ENCODE measurements at regions not wholly inside any gene's neighbourhood (a gene's known extent, or its start where the extent isn't known, plus 50 kb on each side); places are given as distances from the start of the nearest gene placed in this dataset.

GRCh38 chr5:8321272-8321671, 452.3 kb downstream of the MTRR start:
- intact Hi-C loops (cut with micrococcal nuclease) = no loop called here
- no peaks in the 10 kb centered on the region for H3K4me1 ChIP-seq (ENCODE audit: control insufficient read depth, extremely low read depth, insufficient read depth, low read length)
- no peak overlapping the region for H2AFZ ChIP-seq (ENCODE audit: low read depth, low read length)
- dilution Hi-C loops (cut with MboI; ENCODE audit: extremely low pct_ligation_motif_present, low sequenced_read_pairs) = no loop called here
- no peak for DNase-seq (ENCODE audit: low read depth, low spot score)
- no peaks in the 10 kb centered on the region for H3K36me3 ChIP-seq (ENCODE audit: control insufficient read depth in 2 of 2, extremely low read depth in 1 of 2, insufficient read depth in 2 of 2, low read length in 2 of 2)
- peaks cover 6% of the 10 kb centered on the region for H3K9me3 ChIP-seq (replicated peaks; ENCODE audit: control insufficient read depth, insufficient read depth, low read length)
- no peak overlapping the region for H3K4me2 ChIP-seq (ENCODE audit: insufficient read depth, low read length)
- TF ChIP-seq POLR2AphosphoS5 (IDR thresholded peaks at IDR 0.05; ENCODE audit: insufficient read depth, low read depth, low read length) (no peak), GATA2 (IDR thresholded peaks at IDR 0.05; ENCODE audit: insufficient read depth, insufficient read length, low read depth, low read length) (no peak), FOS (IDR thresholded peaks at IDR 0.05; ENCODE audit: borderline replicate concordance, insufficient read depth, low read length) (no peak), MYC (IDR thresholded peaks at IDR 0.05; ENCODE audit: low read depth, low read length) (no peak), JUN (IDR thresholded peaks at IDR 0.05; ENCODE audit: borderline replicate concordance, insufficient read depth, insufficient read length, low read depth) (no peak), MAX (IDR thresholded peaks at IDR 0.05; ENCODE audit: insufficient read depth, insufficient read length) (no peak), CTCF (IDR thresholded peaks at IDR 0.05; ENCODE audit: extremely low read depth in 1 of 2, insufficient read depth in 1 of 2, low read depth in 1 of 2, low read length in 2 of 2) (no peak), POLR2A (IDR thresholded peaks at IDR 0.05; ENCODE audit: low read depth, low read length) (no peak), EZH2 (IDR thresholded peaks at IDR 0.05; ENCODE audit: borderline replicate concordance, low read depth, low read length, severe bottlenecking) (no peak)
- FAIRE-seq = no peak
- POLR2A ChIA-PET = no interaction called here
- no peaks in the 10 kb centered on the region for H4K20me1 ChIP-seq (replicated peaks; ENCODE audit: control insufficient read depth, extremely low read depth, insufficient read depth, low read length)
- H3K9ac ChIP-seq (replicated peaks; ENCODE audit: extremely low read depth, insufficient read depth, low read length) = no peak overlapping the region
- H3K27me3 ChIP-seq (ENCODE audit: control insufficient read depth in 2 of 2, insufficient read depth in 2 of 2, low read length in 2 of 2) = no peaks in the 10 kb centered on the region
- H3K9me1 ChIP-seq (replicated peaks; ENCODE audit: control insufficient read depth, extremely low read depth, insufficient read depth, low read length) = no peaks in the 10 kb centered on the region
- no peak overlapping the region for H3K4me3 ChIP-seq (replicated peaks in 1 of 3; ENCODE audit: insufficient read depth in 1 of 3, low read depth in 1 of 3, low read length in 3 of 3)
- H3K27ac ChIP-seq (ENCODE audit: insufficient read depth, low read depth, low read length) = no peak overlapping the region
- no peaks in the 10 kb centered on the region for H3K79me2 ChIP-seq (ENCODE audit: control insufficient read depth, insufficient read depth, low read length)
- no TSS peak for BruUV-seq (replicated peaks)
- CTCF ChIA-PET = no interaction called here

Measured in endothelial cell of umbilical vein (primary cell).